HepG2 (cell line): ENCODE measurements at regions not wholly inside any gene's neighbourhood (a gene's known extent, or its start where the extent isn't known, plus 50 kb on each side); places are given as distances from the start of the nearest gene placed in this dataset.

ENCODE experiments used
- ATAC-seq: fragments of 200-7000 bp; cut with Tn5 transposase; 3 replicates; pipeline ENCODE4 v1.9.1; 2020; ENCODE audit warnings: mild to moderate bottlenecking, moderate library complexity
- BruUV-seq: library from RNA; stranded (reverse); fragments of 400-500 nt; replicated peaks from 2 replicates; lab custom pipeline; 2021; lab: Mats Ljungman, UMichigan
- CTCF ChIA-PET: fragments of 300-600 bp; formaldehyde crosslinking; extraction: SDS; loops from one replicate; lab custom pipeline; 2021; ENCODE audit warnings: low total read pairs, inconsistent platforms, low intra/inter-chr PET ratio; lab: Yijun Ruan, JAX
- POLR2A ChIA-PET: fragments of 350-600 bp; sonication (Branson Sonifier 250); formaldehyde crosslinking; loops from one replicate; lab custom pipeline; 2020; ENCODE audit warnings: antibody characterized with exemption, inconsistent platforms; lab: Yijun Ruan, JAX
- DNase-seq: peaks from one replicate; pipeline ENCODE4 v3.0.0-alpha.2; 2015; ENCODE audit warnings: low spot score
- FAIRE-seq: peaks from 3 replicates; lab custom pipeline; 2011; peaks lifted over from hg19 to GRCh38; lab: Jason Lieb, UNC
- H2AFZ ChIP-seq: one replicate; pipeline ENCODE4 v1.6.1; 2011; ENCODE audit warnings: low read length, inconsistent platforms
- H3K27ac ChIP-seq: fragments of 300-600 bp; 3 replicates; pipeline ENCODE4 v1.8.0; 2011; ENCODE audit warnings: mixed run types, mild to moderate bottlenecking, mixed read lengths, low read length, inconsistent platforms; ENCODE audit not compliant: insufficient read depth; ENCODE audit errors: extremely low read length
- H3K27me3 ChIP-seq, 2 experiments: fragments of 200-600 bp in 1 of 2; 2 replicates in 1 of 2; 3 replicates in 1 of 2; pipeline versions ENCODE4 v1.6.0 to v1.8.0; 2011; ENCODE audit warnings: low read length in 2 of 2, mild to moderate bottlenecking in 2 of 2, moderate library complexity in 2 of 2, inconsistent platforms in 1 of 2; ENCODE audit not compliant: insufficient read depth in 2 of 2, control insufficient read depth in 1 of 2
- H3K36me3 ChIP-seq, 2 experiments: fragments of 200-600 bp in 1 of 2; replicated peaks in 1 of 2; 2 replicates in 1 of 2; 3 replicates in 1 of 2; pipeline versions ENCODE4 v1.5.1 to v1.8.0; 2011; ENCODE audit warnings: low read length in 2 of 2, inconsistent platforms in 1 of 2; ENCODE audit not compliant: insufficient read depth in 2 of 2, control insufficient read depth in 1 of 2
- H3K4me1 ChIP-seq: 2 replicates; pipeline ENCODE4 v1.5.1; 2012; ENCODE audit warnings: low read length, inconsistent platforms; ENCODE audit not compliant: insufficient read depth
- H3K4me2 ChIP-seq: 2 replicates; pipeline ENCODE4 v1.6.0; 2011; ENCODE audit warnings: low read depth, low read length, inconsistent platforms
- H3K4me3 ChIP-seq, 3 experiments: fragments of 200-600 bp in 1 of 3; sonication (generic), shearing (Covaris generic) in 1 of 3; replicated peaks in 1 of 3; 2 replicates each; pipeline ENCODE4 v1.5.1; 2011 to 2016; ENCODE audit warnings: low read length in 3 of 3, inconsistent platforms in 2 of 3, low read depth in 2 of 3, mild to moderate bottlenecking in 2 of 3, control low read depth in 1 of 3, mixed read lengths in 1 of 3; ENCODE audit not compliant: insufficient read depth in 1 of 3
- H3K79me2 ChIP-seq: one replicate; pipeline ENCODE4 v1.6.1; 2011; ENCODE audit warnings: low read length, inconsistent platforms; ENCODE audit not compliant: insufficient read depth
- H3K9ac ChIP-seq: 2 replicates; pipeline ENCODE4 v1.6.0; 2011; ENCODE audit warnings: mild to moderate bottlenecking, low read depth, low read length, inconsistent platforms; ENCODE audit not compliant: insufficient read depth
- H3K9me3 ChIP-seq: 2 replicates; pipeline ENCODE4 v1.5.1; 2012; ENCODE audit warnings: mild to moderate bottlenecking, low read length
- H4K20me1 ChIP-seq: 2 replicates; pipeline ENCODE4 v1.6.0; 2011; ENCODE audit warnings: inconsistent platforms, mild to moderate bottlenecking, low read length, moderate library complexity; ENCODE audit not compliant: insufficient read depth
- ARID5B ChIP-seq: IDR thresholded peaks from 2 replicates; pipeline ENCODE4 v1.4.0; 2020; ENCODE audit warnings: mild to moderate bottlenecking, missing genetic modification reagents
- CEBPB ChIP-seq: IDR thresholded peaks from 2 replicates; pipeline ENCODE4 v1.6.1; 2011; ENCODE audit warnings: low read depth, low read length, improper control_type of control experiment, borderline replicate concordance
- CEBPG ChIP-seq: IDR thresholded peaks from 2 replicates; pipeline ENCODE4 v1.6.1; 2016
- FOXP4 ChIP-seq: sonication (generic); formaldehyde crosslinking; IDR thresholded peaks from 2 replicates; pipeline ENCODE4 v1.4.0; 2020; ENCODE audit warnings: missing genetic modification reagents
- NR2F1 ChIP-seq, 2 experiments: fragments of 450-650 bp in 1 of 2; formaldehyde crosslinking in 1 of 2; IDR thresholded peaks; 2 replicates each; pipeline versions ENCODE4 v1.5.0 to v1.6.1; 2016 to 2020; ENCODE audit warnings: mild to moderate bottlenecking in 1 of 2, missing compliant biosample characterization in 1 of 2, missing genetic modification reagents in 1 of 2, moderate library complexity in 1 of 2
- RAD21 ChIP-seq: fragments of 450-650 bp; formaldehyde crosslinking; IDR thresholded peaks from 2 replicates; pipeline ENCODE4 v1.5.0; 2020; ENCODE audit warnings: mild to moderate bottlenecking
- REXO4 ChIP-seq: sonication (generic); formaldehyde crosslinking; IDR thresholded peaks from 2 replicates; pipeline ENCODE4 v1.8.0; 2022; ENCODE audit warnings: missing genetic modification reagents, mild to moderate bottlenecking, borderline replicate concordance
- RXRB ChIP-seq: IDR thresholded peaks from 2 replicates; pipeline ENCODE4 v1.6.1; 2016; ENCODE audit warnings: borderline replicate concordance, missing genetic modification reagents, missing compliant biosample characterization
- SALL2 ChIP-seq: sonication (generic); formaldehyde crosslinking; IDR thresholded peaks from 2 replicates; pipeline ENCODE4 v1.8.1; 2023; ENCODE audit warnings: mild to moderate bottlenecking, missing genetic modification reagents, inconsistent platforms
- SMC3 ChIP-seq: IDR thresholded peaks from 2 replicates; pipeline ENCODE4 v1.6.1; 2011; ENCODE audit warnings: low read length, improper control_type of control experiment
- SOX6 ChIP-seq, 2 experiments: fragments of 450-650 bp in 1 of 2; sonication (generic) in 1 of 2; formaldehyde crosslinking in 1 of 2; IDR thresholded peaks; 2 replicates each; pipeline versions ENCODE4 v1.4.0 to v1.6.1; 2017 to 2020; ENCODE audit warnings: antibody characterized with exemption in 1 of 2, mild to moderate bottlenecking in 1 of 2, missing genetic modification reagents in 1 of 2
- STAG1 ChIP-seq: sonication (generic); formaldehyde crosslinking; IDR thresholded peaks from 2 replicates; pipeline ENCODE4 v1.4.0; 2020; ENCODE audit warnings: missing genetic modification reagents
- ZBTB8A ChIP-seq: sonication (generic); formaldehyde crosslinking; IDR thresholded peaks from 2 replicates; pipeline ENCODE4 v1.4.0; 2020; ENCODE audit warnings: mild to moderate bottlenecking, low read depth, missing genetic modification reagents, borderline replicate concordance
- ZNF317 ChIP-seq: sonication (generic); formaldehyde crosslinking; IDR thresholded peaks from 2 replicates; pipeline ENCODE4 v1.5.0; 2020; ENCODE audit warnings: mild to moderate bottlenecking, missing genetic modification reagents
- WGBS: methylation state at CpG from one replicate; pipeline ENCODE4 v1.1.6; 2017; ENCODE audit warnings: low lambda C conversion rate; 5-methylcytosine and 5-hydroxymethylcytosine counted together
- in situ Hi-C: cut with HindIII; loops from 2 replicates; pipeline ENCODE4 v1.10.0; 2017; ENCODE audit warnings: low pct_unique_long_range_greater_than_20kb; ENCODE audit not compliant: extremely low pct_ligation_motif_present
- intact Hi-C: fragments of 100-400 bp; cut with micrococcal nuclease; formaldehyde crosslinking; loops from one replicate; pipeline ENCODE4 v1.10.0; 2022; ENCODE audit not compliant: unreplicated experiment
- TF ChIP-seq, protein P1 (sequence below): sonication (generic); formaldehyde crosslinking; IDR thresholded peaks from 2 replicates; pipeline ENCODE4 v1.5.0; 2020; ENCODE audit warnings: mild to moderate bottlenecking, missing genetic modification reagents, moderate library complexity

DNA sequence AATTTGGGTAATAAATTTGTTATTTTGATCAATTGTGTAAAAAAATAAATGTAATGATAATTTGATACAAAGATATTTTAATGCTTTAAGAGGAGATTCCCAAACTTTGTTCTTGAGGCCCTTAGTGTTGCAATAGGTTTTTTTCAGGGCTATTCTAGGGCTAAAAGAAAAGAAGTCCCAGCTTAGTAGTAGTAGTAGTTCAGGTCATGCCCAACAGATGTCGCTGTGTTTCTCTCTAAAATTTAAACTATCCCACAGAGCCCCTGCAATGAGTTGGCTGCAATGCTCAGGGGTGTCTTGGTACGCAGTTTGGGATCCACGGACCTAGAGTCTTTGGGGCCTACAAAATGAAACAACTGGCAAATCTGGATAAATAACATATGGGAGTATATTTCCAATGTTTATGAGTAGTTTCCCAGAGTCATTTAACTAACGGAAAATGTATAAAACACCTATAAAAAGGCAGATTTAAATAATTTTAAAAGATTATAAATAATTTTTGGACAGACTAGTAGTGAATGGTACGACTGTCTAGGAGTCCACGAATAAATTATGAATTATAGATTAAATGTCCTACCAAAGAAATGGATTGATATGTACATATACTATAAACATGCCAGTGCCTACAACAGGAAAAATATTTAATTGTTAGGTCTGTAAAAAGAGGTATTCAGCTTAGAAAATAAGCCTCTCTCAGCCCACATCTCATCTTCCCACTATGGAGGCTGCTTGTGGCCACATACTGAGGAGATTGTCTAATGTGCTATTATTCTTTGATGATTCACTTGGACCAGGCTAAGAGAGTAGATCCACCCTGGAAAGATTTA is 228.5 kb upstream of the PMFBP1 start:
- Histone ChIP-seq H3K9me3 (no peaks in the 10 kb centered on the region; the same call in 1 of the 2 replicates), H2AFZ (no peak overlapping the region), H4K20me1 (no peaks in the 10 kb centered on the region), H3K4me2 (no peak overlapping the region), H3K9ac (no peak overlapping the region), H3K79me2 (no peaks in the 10 kb centered on the region), H3K27me3 (no peaks in the 10 kb centered on the region), H3K4me1 (no peaks in the 10 kb centered on the region), H3K36me3 (no peaks in the 10 kb centered on the region), H3K4me3 (no peak overlapping the region), H3K27ac (no peak overlapping the region)
- ATAC-seq (peak; percentile 82), FAIRE-seq (peak; percentile 82), DNase-seq (peak; percentile 71)
- 30% methylated on average over 6 of the region's 6 CpGs for WGBS
- BruUV-seq, result no TSS peak
- POLR2A ChIA-PET, result no interaction called here
- intact Hi-C loops, result loop anchor here (1.0 kb wide), 3 partner anchors 67 to 158 kb away; no protein-coding TSS in a partner anchor
- TF ChIP-seq FOXP4 (CRISPR knock-in tag) (no peak), RAD21 (CRISPR knock-in tag) (peak; percentile 73), RXRB (CRISPR knock-in tag) (peak; percentile 16; the same call in 1 of the 2 replicates), NR2F1 (CRISPR knock-in tag; IDR thresholded peaks at IDR 0.05) (no peak; a peak in 1 of 4 replicates), CEBPB (peak; percentile 71; the same call in 1 of the 2 replicates), SALL2 (CRISPR knock-in tag) (no peak), CEBPG (CRISPR knock-in tag) (peak; percentile 43), REXO4 (CRISPR knock-in tag) (no peak), ARID5B (CRISPR knock-in tag) (0 out of 2 replicates have a peak, but pooled peaks have one; percentile 7), STAG1 (peak; percentile 84), SMC3 (peak; percentile 83), SOX6 (IDR thresholded peaks at IDR 0.05) (no peak), SOX6 (CRISPR knock-in tag; IDR thresholded peaks at IDR 0.05) (0 out of 2 replicates have a peak, but pooled peaks have one; percentile 13), ZNF317 (CRISPR knock-in tag) (peak; percentile 27; the same call in 1 of the 2 replicates), ZBTB8A (CRISPR knock-in tag) (no peak)
- TF ChIP-seq, protein P1, sequence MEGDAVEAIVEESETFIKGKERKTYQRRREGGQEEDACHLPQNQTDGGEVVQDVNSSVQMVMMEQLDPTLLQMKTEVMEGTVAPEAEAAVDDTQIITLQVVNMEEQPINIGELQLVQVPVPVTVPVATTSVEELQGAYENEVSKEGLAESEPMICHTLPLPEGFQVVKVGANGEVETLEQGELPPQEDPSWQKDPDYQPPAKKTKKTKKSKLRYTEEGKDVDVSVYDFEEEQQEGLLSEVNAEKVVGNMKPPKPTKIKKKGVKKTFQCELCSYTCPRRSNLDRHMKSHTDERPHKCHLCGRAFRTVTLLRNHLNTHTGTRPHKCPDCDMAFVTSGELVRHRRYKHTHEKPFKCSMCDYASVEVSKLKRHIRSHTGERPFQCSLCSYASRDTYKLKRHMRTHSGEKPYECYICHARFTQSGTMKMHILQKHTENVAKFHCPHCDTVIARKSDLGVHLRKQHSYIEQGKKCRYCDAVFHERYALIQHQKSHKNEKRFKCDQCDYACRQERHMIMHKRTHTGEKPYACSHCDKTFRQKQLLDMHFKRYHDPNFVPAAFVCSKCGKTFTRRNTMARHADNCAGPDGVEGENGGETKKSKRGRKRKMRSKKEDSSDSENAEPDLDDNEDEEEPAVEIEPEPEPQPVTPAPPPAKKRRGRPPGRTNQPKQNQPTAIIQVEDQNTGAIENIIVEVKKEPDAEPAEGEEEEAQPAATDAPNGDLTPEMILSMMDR (CRISPR knock-in tag), result peak; percentile 83
- CTCF ChIA-PET, result interaction anchor here (3.1 kb wide), 1 partner anchor 67 kb away, joined by 60 read pairs; no protein-coding TSS in a partner anchor
- in situ Hi-C loops, result loop anchor here (10.0 kb wide), 1 partner anchor 64 kb away; no protein-coding TSS in a partner anchor
